HG02571 (cell line): ENCODE measurements at regions not wholly inside any gene's neighbourhood (a gene's known extent, or its start where the extent isn't known, plus 50 kb on each side); places are given as distances from the start of the nearest gene placed in this dataset.

Experiments
- ATAC-seq: cut with Tn5 transposase; IDR thresholded peaks from one replicate; pipeline ENCODE4 v1.9.1; 2021; ENCODE audit warnings: mild to moderate bottlenecking, moderate library complexity; ENCODE audit not compliant: unreplicated experiment

DNA sequence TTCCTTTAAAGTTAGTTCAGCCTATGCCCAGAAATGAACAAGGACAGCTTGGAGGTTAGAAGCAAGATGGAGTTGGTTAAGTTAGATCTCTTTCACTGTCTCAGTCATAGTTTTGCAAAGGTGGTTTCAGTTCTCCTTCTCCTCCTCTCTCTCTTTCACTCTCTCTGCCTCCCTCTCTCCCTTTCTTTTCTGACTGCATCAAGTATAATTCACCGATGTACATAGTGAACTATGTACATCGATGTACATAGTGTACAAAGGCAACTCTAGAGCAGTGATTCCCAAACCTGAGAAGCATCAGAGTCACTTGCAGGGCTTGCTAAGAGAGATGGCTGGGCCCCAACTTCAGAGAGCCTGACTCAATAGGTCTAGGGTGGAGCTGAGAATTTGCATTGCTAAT lies 1259.7 kb downstream of the TYW1 start:
- ATAC-seq, result no peak

GRCh38 chr7:68258609-68259008 lies 1262.0 kb downstream of the TYW1 start:
- no peak for ATAC-seq

GRCh38 chr7:68265258-68265657 lies 1268.6 kb downstream of the TYW1 start:
- ATAC-seq, result no peak

DNA sequence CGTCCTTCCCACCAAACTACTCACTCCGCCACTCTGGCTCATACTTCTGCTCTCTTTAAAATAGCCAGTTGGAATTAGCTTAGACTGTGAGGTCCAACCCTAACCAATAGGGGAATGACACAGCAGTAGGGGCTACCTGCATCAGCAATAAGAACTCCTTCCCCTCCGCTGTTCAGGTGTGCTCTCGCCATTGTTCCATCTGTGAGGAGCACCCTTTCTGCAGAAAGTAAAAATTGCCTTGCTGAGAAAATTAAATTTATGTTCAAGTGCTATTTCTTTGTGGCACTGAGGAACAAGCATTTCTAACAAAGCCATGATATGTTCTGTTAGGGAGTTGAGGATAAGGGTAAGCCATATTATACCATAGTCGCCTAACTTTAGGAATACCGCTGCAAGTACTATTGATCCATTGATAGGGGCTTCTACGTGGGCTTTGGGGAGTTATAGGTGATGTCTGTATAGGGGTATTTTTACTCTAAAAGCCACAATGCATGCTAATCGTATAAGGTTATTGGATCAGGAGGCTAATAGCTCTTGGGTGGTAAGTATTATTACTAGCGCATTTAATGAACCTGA lies 1269.5 kb downstream of the TYW1 start:
- ATAC-seq, result no peak

DNA sequence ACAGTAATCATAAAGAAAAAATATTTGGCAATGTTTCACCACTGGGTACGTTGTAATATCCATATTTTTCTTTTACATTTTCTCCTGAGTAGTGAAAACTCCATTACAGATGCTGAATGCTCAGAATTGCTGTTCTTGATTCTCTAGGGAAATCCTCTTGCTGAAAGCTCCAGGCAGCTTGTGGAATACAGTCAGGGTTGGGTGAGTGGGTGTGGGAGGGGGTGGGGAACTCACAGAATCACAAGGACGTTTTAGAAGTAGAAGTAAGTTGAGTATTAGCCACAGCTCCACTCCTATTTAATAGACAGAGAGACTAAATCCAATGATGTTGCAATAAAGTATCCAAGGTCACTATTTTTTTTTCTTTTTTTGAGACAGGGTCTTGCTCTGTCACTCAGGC lies 1270.9 kb downstream of the TYW1 start:
- no peak for ATAC-seq

GRCh38 chr7:68269405-68269804 lies 1272.8 kb downstream of the TYW1 start:
- ATAC-seq, result no peak

DNA sequence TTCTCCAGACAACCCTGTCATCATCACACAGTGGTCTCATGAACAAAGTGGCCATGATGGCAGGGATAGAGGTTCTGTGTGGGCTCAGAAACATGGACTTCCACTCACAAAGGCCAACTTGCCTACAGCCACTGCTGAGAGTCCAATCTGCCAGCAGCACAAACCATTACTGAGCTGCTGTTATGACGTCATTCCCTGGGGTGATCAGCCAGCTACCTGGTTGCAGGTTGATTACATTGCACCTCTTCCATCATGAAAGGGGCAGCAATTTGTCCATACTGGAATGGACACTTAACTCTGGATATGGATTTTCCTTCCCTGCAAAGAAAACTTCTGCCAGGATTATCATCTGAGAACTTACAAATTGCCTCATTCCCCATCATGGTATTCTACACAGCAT lies 1275.9 kb downstream of the TYW1 start:
- ATAC-seq, result no peak

GRCh38 chr7:68276725-68277124 lies 1280.1 kb downstream of the TYW1 start:
- no peak for ATAC-seq

DNA sequence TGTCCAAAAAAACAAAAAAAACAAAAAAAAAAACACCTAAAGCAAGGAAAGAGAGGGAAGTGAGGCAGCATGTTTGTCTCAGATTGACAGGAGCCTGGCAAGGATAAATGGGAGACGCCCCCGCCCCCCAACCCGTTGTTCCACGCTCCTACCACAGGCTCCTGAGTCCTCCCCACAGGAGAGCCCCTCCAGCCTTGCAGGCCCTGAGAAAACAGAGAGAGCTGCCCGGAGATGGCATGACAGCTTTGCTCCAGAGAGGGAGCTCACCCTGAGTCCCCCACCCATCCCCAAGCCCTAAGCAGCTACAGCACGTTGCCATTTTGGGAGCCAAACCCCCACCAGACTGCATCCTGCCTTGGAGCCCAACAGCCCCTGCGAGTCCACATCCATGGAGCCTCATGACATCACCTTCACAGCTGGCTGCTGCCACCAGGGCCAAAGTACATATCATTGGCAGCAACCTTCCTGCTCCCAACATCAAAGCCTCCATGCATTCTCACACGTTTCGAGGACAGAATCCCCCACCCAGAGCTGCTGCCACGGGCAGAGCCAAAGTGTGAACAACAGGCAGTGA lies 1283.3 kb downstream of the TYW1 start:
- no peak for ATAC-seq

GRCh38 chr7:68280931-68281330 lies 1284.3 kb downstream of the TYW1 start:
- no peak for ATAC-seq

GRCh38 chr7:68288144-68288593 lies 1291.5 kb downstream of the TYW1 start:
- no peak for ATAC-seq

DNA sequence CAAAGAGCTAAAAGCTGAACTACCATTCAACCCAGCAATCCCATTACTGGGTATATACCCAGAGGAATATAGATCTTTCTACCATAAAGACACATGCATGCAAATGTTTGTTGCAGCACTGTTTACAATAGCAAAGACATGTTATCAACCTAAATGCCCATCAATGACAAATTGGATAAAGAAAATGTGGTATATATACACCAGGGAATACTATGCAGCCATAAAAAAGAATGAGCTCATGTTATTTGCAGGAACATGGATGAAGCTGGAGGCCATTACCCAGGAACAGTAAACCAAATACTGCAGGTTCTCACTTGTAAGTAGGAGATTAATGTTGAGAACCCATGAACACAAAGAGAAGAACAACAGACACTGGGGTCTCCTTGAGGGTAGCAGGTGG lies 1295.1 kb downstream of the TYW1 start:
- ATAC-seq, result no peak

DNA sequence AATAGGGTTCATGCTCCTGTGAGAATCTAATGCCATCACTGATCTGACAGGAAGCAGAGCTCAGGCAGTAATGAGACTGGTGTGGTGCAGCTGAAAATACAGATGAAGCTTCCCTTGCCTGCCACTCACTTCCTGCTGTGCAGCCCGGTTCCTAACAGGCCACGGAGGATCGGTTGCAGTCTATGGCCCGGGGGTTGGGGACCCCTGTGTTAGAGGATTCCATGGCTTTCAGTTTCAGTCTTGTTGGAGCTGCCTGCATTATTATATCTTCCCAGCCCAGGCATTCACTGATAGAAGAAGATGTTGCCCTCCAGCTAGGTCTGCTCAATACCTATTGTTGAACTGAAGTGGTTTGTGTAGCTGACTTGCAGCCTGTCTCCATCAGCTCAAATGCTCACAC lies 1298.8 kb downstream of the TYW1 start:
- no peak for ATAC-seq

DNA sequence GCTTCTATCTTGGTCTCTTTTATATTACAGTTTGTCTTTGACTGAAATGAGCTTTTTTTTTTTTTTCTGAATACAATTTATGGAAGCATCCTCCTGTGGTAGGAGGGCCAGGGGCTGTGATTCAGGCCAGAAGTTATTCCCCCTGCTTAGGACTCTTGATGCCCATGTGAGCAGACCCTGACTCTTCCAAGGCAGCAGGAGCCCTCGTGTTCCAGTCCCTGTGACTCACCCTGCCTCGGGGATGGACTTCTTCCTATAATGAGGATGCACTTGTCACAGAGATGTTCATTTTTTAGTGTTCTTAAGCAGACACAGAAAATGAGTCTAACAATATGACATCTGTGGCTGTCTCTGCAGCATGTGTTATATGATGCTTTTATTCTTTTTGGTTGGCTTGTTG lies 1293.7 kb upstream of the AUTS2 start:
- no peak for ATAC-seq

DNA sequence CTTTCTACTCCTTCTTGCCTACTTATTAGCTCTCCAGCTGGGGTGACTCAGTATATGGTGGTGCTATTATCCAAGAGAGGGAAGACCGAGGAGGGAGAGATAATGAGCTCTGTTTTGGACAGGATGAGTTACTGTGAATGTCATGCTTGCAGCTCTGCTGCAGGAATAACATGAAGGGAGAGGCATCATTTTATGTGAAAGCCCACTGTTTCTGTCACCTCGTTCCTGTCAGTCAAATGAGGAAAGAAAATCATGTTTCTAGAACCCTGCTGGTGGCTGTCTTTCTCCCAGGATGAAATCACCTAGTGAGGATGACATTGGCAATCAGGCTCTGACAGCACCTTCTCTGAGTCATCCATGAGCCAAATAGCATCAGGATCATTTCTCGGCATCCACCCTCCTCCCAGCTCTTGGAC lies 1291.6 kb upstream of the AUTS2 start:
- ATAC-seq, result no peak

DNA sequence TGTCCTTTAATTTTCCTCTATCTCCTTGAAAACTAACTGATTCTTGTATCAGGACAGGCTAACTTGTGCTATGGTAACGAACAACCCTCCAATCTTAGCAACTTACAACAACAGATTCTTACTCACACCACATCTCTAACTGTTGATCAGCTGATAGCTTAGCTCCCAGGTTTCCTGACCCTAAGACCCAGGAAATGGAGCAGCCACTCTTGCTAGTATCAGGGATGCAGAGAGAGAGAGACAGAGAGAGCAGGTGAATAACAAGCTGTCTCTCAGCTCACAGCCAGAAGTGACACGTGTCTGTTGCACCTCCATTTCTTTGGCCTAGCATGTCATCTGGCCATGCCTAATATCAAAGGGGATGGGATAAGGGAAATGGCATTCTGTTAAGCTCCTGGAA lies 1289.0 kb upstream of the AUTS2 start:
- ATAC-seq, result no peak

DNA sequence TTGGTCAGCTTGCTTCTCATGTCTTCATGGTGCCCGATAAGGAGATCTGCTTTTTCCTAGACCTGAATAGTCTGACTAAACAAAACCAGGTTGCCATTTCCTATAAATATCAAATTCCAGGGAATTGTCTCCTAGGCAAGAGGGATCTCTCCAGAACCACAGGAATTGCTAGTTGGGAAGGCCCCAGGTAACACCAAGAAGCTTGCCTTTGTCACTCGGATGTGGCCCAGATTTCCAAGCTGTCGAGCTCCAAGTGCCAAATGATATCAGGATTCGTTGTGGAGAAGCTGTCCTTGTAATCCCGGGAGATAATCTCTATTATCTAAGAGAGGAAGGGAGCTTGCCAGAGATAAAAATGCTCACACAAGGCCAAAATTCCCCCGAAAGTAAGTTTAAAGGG lies 1288.5 kb upstream of the AUTS2 start:
- no peak for ATAC-seq

DNA sequence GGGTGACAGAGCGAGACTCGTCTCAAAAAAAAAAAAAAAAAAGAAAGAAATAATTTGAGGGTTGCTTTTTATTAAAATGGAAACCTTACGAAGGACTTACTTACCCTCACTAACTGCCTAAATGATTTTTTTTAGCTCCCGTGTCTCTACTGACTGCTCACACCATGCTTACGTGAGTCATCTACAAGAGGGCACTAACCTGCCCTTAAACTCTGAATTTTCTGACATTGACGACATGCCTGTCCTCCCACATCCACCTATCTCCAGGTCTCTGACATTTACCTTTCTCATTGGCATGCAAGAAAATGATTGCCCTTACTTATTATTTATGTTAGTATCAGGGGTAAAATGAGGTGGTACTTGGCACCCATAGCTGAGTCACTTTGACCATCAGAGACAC lies 1286.3 kb upstream of the AUTS2 start:
- no peak for ATAC-seq

DNA sequence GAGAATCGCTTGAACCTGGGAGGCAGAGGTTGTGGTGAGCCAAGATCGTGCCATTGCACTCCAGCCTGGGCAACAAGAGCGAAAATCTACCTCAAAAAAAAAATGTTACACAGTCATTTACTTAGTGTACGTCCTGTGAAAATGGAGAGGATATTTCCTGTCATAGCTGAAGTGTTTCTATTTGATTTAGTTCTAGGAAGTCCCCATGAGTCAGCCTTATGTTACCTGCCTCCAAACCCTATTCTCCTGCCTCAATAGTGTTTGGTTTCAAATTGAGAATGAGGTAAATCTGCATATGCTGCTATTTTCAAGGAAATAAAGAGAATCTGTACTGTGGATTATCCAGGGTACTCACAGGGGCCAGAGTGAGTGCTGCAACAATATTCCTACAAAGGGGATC lies 1284.5 kb upstream of the AUTS2 start:
- no peak for ATAC-seq

DNA sequence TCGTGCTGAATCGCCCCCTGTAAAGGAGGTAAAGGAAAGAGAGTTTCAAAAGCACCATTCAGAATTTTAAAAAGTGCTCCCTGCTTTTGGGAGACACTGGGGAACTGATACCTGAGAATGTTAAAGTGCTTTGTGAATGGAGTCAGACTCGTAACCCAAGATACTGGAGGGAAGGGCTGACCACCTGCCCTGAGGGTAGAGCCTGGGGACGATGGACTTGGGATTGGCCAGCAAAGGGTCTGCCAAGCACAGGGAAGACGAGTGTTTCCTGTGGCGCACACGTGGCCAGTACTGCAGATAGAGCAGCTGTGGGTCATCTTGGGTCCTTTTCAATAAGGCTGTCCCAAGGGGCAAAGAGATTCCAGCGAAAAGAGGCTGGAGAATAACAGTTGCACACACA lies 1284.1 kb upstream of the AUTS2 start:
- ATAC-seq, result no peak

DNA sequence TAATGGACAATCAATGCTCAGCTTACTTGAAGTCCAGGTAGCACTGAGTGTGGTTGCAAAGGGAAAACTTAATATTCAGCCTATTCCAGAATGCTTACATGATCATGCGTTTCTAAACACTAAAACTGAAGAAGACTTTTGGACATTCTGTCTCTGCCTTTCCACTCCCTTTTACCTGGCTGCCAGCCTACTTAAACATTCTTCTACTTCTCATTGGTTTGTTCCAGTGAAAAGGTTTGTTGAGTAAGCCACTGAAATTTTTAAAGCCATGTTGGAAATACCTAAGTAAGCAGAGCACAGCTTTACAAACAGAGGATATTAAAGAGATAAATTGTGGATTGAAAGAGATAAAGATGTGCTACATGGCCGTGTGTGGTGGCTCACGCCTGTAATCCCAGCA lies 1280.8 kb upstream of the AUTS2 start:
- no peak for ATAC-seq

DNA sequence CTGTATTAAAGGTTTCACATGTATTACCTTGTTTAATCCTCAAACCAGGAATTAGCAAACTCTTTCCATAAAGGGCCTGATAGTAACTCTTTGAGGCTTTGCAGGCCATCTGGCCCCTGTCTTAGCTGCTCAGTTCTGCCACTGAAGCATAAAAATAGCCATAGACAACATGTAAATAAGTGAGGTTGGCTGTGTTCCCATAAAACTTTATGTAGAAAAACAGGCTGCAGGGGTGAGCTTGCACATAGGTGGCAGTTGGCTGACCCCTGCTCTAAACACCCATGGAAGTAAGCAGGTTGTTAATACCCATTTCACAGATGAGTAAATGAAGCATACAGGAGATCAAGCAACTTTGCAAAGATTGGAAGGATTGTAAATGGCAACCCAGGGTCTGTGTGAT lies 1279.2 kb upstream of the AUTS2 start:
- no peak for ATAC-seq

DNA sequence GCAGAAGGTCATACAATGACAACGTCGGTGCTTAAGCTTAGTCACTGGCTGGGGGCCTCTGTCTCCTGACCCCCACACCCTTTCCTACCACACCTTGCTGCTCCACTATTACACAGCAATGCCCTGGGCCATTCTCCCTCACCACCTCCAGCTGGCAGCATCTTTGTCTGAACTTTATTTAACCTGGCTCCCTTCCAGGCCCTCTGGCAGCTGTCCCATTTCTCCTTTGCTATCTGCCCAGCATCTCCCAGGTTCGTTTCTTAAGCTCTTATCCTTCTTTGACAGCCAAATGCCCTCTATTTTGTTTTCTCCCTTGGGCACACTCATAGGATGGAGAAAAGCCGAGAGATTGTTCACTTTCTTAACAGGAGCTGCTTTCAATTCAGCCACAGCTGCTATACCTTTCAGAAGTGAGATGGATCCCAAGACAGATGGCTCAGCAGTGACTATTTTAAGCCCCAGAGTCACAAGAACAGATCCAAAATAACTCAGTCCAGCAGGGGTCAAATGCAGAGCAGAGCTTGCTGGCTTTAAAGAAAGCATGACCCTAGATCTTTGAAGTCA lies 1277.1 kb upstream of the AUTS2 start:
- no peak for ATAC-seq
